IPS DF 6.9 (cell line): ENCODE measurements at regions not wholly inside any gene's neighbourhood (a gene's known extent, or its start where the extent isn't known, plus 50 kb on each side); places are given as distances from the start of the nearest gene placed in this dataset.
"Not testable (repeated sequence)": the region's sequence is repeated elsewhere in the genome, so short reads cannot be mapped to it uniquely, and the experiment has no call there.

Source experiments
- DNase-seq: peaks from one replicate; pipeline ENCODE4 v3.0.0-alpha.2; 2013; ENCODE audit warnings: low read depth, low spot score
- H3K27ac ChIP-seq: one replicate; pipeline ENCODE4 v1.5.1; 2013; ENCODE audit warnings: low read length, control low read depth
- H3K27me3 ChIP-seq: 2 replicates; pipeline ENCODE4 v1.6.1; 2013; ENCODE audit warnings: mild to moderate bottlenecking, low read length; ENCODE audit not compliant: control insufficient read depth, insufficient read depth
- H3K36me3 ChIP-seq: 2 replicates; pipeline ENCODE4 v1.6.1; 2013; ENCODE audit warnings: low read length; ENCODE audit not compliant: control insufficient read depth, insufficient read depth
- H3K4me1 ChIP-seq: 2 replicates; pipeline ENCODE4 v1.6.1; 2013; ENCODE audit warnings: low read length; ENCODE audit not compliant: control insufficient read depth, insufficient read depth
- H3K4me3 ChIP-seq: 2 replicates; pipeline ENCODE4 v1.5.1; 2013; ENCODE audit warnings: mild to moderate bottlenecking, low read length
- H3K9me3 ChIP-seq: 2 replicates; pipeline ENCODE4 v1.6.1; 2013; ENCODE audit warnings: low read length, inconsistent platforms; ENCODE audit not compliant: control insufficient read depth, insufficient read depth
- WGBS: extraction: QIAGEN DNeasy Blood & Tissue Kit; methylation state at CpG from one replicate; pipeline ENCODE4 v1.1.7; 2013; ENCODE audit warnings: mixed read lengths, missing lambda C conversion rate; ENCODE audit not compliant: insufficient read length, insufficient coverage; 5-methylcytosine and 5-hydroxymethylcytosine counted together

GRCh38 chr2:111616651-111617218 is 267.3 kb downstream of the ANAPC1 start:
- Histone ChIP-seq H3K27ac (no peak overlapping the region), H3K36me3 (no peaks in the 10 kb centered on the region), H3K9me3 (no peaks in the 10 kb centered on the region), H3K27me3 (no peaks in the 10 kb centered on the region), H3K4me3 (no peak overlapping the region), H3K4me1 (no peaks in the 10 kb centered on the region; the same call in 1 of the 2 replicates)
- DNase-seq: no peak
- WGBS: no CpG with 5 or more reads among the region's 8 CpGs

- WGBS: no CpG with 5 or more reads among the region's 9 CpGs
- no peak overlapping the region for H3K4me3 ChIP-seq
- no peaks in the 10 kb centered on the region for H3K36me3 ChIP-seq
- H3K9me3 ChIP-seq: no peaks in the 10 kb centered on the region
- H3K27me3 ChIP-seq: no peaks in the 10 kb centered on the region
- no peak overlapping the region for H3K27ac ChIP-seq
- no peak for DNase-seq
- H3K4me1 ChIP-seq: no peaks in the 10 kb centered on the region; the same call in 1 of the 2 replicates
Measured at GRCh38 chr2:111617299-111618225, 266.4 kb downstream of the ANAPC1 start.

- H3K9me3 ChIP-seq: no peaks in the 10 kb centered on the region
- no peak overlapping the region for H3K27ac ChIP-seq
- no peaks in the 10 kb centered on the region for H3K27me3 ChIP-seq
- no peak for DNase-seq
- WGBS: no CpG with 5 or more reads among the region's 16 CpGs
- no peaks in the 10 kb centered on the region for H3K36me3 ChIP-seq
- no peak overlapping the region for H3K4me3 ChIP-seq
- H3K4me1 ChIP-seq: no peaks in the 10 kb centered on the region; the same call in 1 of the 2 replicates
Measured at GRCh38 chr2:111618226-111618977, 265.6 kb downstream of the ANAPC1 start.

GRCh38 chr2:111618978-111619902 is 264.8 kb downstream of the ANAPC1 start:
- Histone ChIP-seq H3K4me1 (no peaks in the 10 kb centered on the region; the same call in 1 of the 2 replicates), H3K27ac (no peak overlapping the region), H3K9me3 (no peaks in the 10 kb centered on the region), H3K4me3 (no peak overlapping the region), H3K36me3 (no peaks in the 10 kb centered on the region), H3K27me3 (no peaks in the 10 kb centered on the region)
- no peak for DNase-seq
- no CpG with 5 or more reads among the region's 11 CpGs for WGBS

- no peaks in the 10 kb centered on the region for H3K27me3 ChIP-seq
- no peaks in the 10 kb centered on the region for H3K9me3 ChIP-seq
- no peak overlapping the region for H3K4me3 ChIP-seq
- WGBS: no CpG with 5 or more reads among the region's 5 CpGs
- no peak overlapping the region for H3K27ac ChIP-seq
- H3K4me1 ChIP-seq: no peaks in the 10 kb centered on the region; the same call in 1 of the 2 replicates
- H3K36me3 ChIP-seq: no peaks in the 10 kb centered on the region
- no peak for DNase-seq
Measured at GRCh38 chr2:111620281-111620680, 263.7 kb downstream of the ANAPC1 start.

- Histone ChIP-seq H3K36me3 (no peaks in the 10 kb centered on the region), H3K4me3 (no peak overlapping the region), H3K27me3 (no peaks in the 10 kb centered on the region), H3K4me1 (no peaks in the 10 kb centered on the region), H3K9me3 (no peaks in the 10 kb centered on the region), H3K27ac (no peak overlapping the region)
- WGBS: no CpG with 5 or more reads among the region's 3 CpGs
- DNase-seq: no peak
Measured at GRCh38 chr2:111622859-111623258, 261.1 kb downstream of the ANAPC1 start.

GRCh38 chr2:111623380-111623779 is 260.6 kb downstream of the ANAPC1 start:
- WGBS: no CpG with 5 or more reads among the region's 3 CpGs
- DNase-seq: no peak
- Histone ChIP-seq H3K4me3 (no peak overlapping the region), H3K4me1 (no peaks in the 10 kb centered on the region), H3K36me3 (no peaks in the 10 kb centered on the region), H3K27ac (no peak overlapping the region), H3K27me3 (no peaks in the 10 kb centered on the region), H3K9me3 (no peaks in the 10 kb centered on the region)

GRCh38 chr2:111624411-111625156 is 259.4 kb downstream of the ANAPC1 start:
- Histone ChIP-seq H3K4me1 (no peaks in the 10 kb centered on the region), H3K36me3 (no peaks in the 10 kb centered on the region), H3K4me3 (no peak overlapping the region), H3K9me3 (no peaks in the 10 kb centered on the region), H3K27ac (no peak overlapping the region), H3K27me3 (no peaks in the 10 kb centered on the region)
- WGBS: no CpG with 5 or more reads among the region's 3 CpGs
- no peak for DNase-seq

- not testable (repeated sequence) for H3K27me3 ChIP-seq, DNase-seq, H3K27ac ChIP-seq, H3K9me3 ChIP-seq, H3K4me1 ChIP-seq, H3K36me3 ChIP-seq, H3K4me3 ChIP-seq
- no CpG with 5 or more reads among the region's 12 CpGs for WGBS
Measured at GRCh38 chr2:111625157-111625537, 258.8 kb downstream of the ANAPC1 start.
